RCC 7860 (cell line): ENCODE measurements at regions not wholly inside any gene's neighbourhood (a gene's known extent, or its start where the extent isn't known, plus 50 kb on each side); places are given as distances from the start of the nearest gene placed in this dataset.
"Not testable (repeated sequence)": the region's sequence is repeated elsewhere in the genome, so short reads cannot be mapped to it uniquely, and the experiment has no call there.

Experiments
- DNase-seq: peaks from one replicate; pipeline ENCODE4 v3.0.0-alpha.2; 2015; ENCODE audit warnings: low spot score
- FAIRE-seq: peaks from 2 replicates; lab custom pipeline; 2012; peaks lifted over from hg19 to GRCh38; lab: Jason Lieb, UNC

GRCh38 chr5:174563899-174564298, 160.5 kb upstream of the MSX2 start:
- FAIRE-seq (no peak), DNase-seq (no peak)

- no peak for DNase-seq
- FAIRE-seq: no peak
These were observed 156.8 kb upstream of the MSX2 start for GRCh38 chr5:174567506-174568141.

- no peak for FAIRE-seq
These were observed 153.7 kb upstream of the MSX2 start for GRCh38 chr5:174570662-174571061.

GRCh38 chr5:174571662-174572397, 152.6 kb upstream of the MSX2 start:
- FAIRE-seq (peak; percentile 95), DNase-seq (peak; percentile 86)

More at GRCh38 chr5:174570662-174571061, 153.7 kb upstream of the MSX2 start:
- no peak for DNase-seq

GRCh38 chr5:174572591-174572990, 151.8 kb upstream of the MSX2 start:
- peak; percentile 76 for FAIRE-seq
- DNase-seq: peak; percentile 62

GRCh38 chr5:174573221-174573994, 151.0 kb upstream of the MSX2 start:
- FAIRE-seq: no peak
- DNase-seq: no peak

GRCh38 chr5:174575043-174575442, 149.3 kb upstream of the MSX2 start:
- DNase-seq (no peak), FAIRE-seq (no peak)

GRCh38 chr5:174576042-174576441, 148.3 kb upstream of the MSX2 start:
- FAIRE-seq: no peak
- DNase-seq: no peak

GRCh38 chr5:174581479-174581878, 142.9 kb upstream of the MSX2 start:
- FAIRE-seq (no peak), DNase-seq (no peak)

GRCh38 chr5:174581894-174582293, 142.5 kb upstream of the MSX2 start:
- FAIRE-seq (no peak), DNase-seq (no peak)

- no peak for DNase-seq
- no peak for FAIRE-seq
These were observed 141.3 kb upstream of the MSX2 start for GRCh38 chr5:174583071-174583470.

GRCh38 chr5:174585472-174585871, 138.9 kb upstream of the MSX2 start:
- no peak for FAIRE-seq

GRCh38 chr5:174586163-174586562, 138.2 kb upstream of the MSX2 start:
- DNase-seq, FAIRE-seq: not testable (repeated sequence)

More at GRCh38 chr5:174585472-174585871, 138.9 kb upstream of the MSX2 start:
- no peak for DNase-seq

GRCh38 chr5:174589011-174589410, 135.4 kb upstream of the MSX2 start:
- FAIRE-seq (no peak), DNase-seq (no peak)

GRCh38 chr5:174589599-174589998, 134.8 kb upstream of the MSX2 start:
- no peak for FAIRE-seq

GRCh38 chr5:174590820-174591219, 133.6 kb upstream of the MSX2 start:
- FAIRE-seq (no peak), DNase-seq (no peak)

More at GRCh38 chr5:174589599-174589998, 134.8 kb upstream of the MSX2 start:
- no peak for DNase-seq

- FAIRE-seq (peak; percentile 72), DNase-seq (peak; percentile 55)
These were observed 128.0 kb upstream of the MSX2 start for GRCh38 chr5:174596429-174596828.

GRCh38 chr5:174599992-174600391, 124.4 kb upstream of the MSX2 start:
- DNase-seq (no peak), FAIRE-seq (no peak)

GRCh38 chr5:174601946-174602345, 122.4 kb upstream of the MSX2 start:
- DNase-seq (peak; percentile 78), FAIRE-seq (peak; percentile 86)

- DNase-seq (no peak), FAIRE-seq (no peak)
These were observed 118.2 kb upstream of the MSX2 start for GRCh38 chr5:174606153-174606552.

GRCh38 chr5:174606646-174607045, 117.7 kb upstream of the MSX2 start:
- DNase-seq (peak; percentile 18), FAIRE-seq (no peak)

- FAIRE-seq (no peak), DNase-seq (no peak)
These were observed 117.2 kb upstream of the MSX2 start for GRCh38 chr5:174607205-174607604.
